GM12864 (cell line): ENCODE measurements at regions not wholly inside any gene's neighbourhood (a gene's known extent, or its start where the extent isn't known, plus 50 kb on each side); places are given as distances from the start of the nearest gene placed in this dataset.

Experiments used
- DNase-seq: peaks from one replicate; pipeline ENCODE4 v3.0.0-alpha.2; 2011; ENCODE audit warnings: low read depth
- H3K4me3 ChIP-seq: 2 replicates; pipeline ENCODE4 v1.5.1; 2011; ENCODE audit warnings: mild to moderate bottlenecking, low read depth, low read length, control low read depth
- CTCF ChIP-seq: IDR thresholded peaks from 2 replicates; pipeline ENCODE4 v1.5.1; 2011; ENCODE audit warnings: low read depth, mild to moderate bottlenecking, moderate library complexity, low read length, control low read depth, inconsistent platforms; ENCODE audit errors: missing control alignments

GRCh38 chr3:74370342-74370741 lies 244.1 kb downstream of the CNTN3 start:
- DNase-seq: no peak
- TF ChIP-seq CTCF: no peak
- H3K4me3 ChIP-seq: no peak overlapping the region

- TF ChIP-seq CTCF: no peak
- no peak for DNase-seq
- no peak overlapping the region for H3K4me3 ChIP-seq
These were observed 248.1 kb downstream of the CNTN3 start for GRCh38 chr3:74366331-74366730.

DNA sequence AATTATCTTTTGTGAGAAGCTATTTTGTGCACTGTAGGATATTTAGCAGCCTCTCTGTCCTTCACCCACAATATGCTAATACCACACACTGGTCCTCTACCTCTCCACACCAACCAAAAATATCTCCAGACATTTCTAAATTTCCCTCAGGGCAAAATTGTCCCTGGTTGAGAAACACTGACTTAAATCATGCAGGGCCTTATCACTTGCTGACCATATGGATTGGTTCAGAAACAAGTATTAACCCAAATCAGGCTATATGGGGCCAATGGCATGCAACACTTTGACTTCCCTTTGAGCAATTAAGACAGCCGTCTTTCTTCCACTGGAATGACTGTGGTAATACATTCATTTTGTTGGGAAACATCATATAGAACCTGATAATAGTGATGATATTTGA lies 251.1 kb downstream of the CNTN3 start:
- TF ChIP-seq CTCF: no peak
- DNase-seq: no peak
- H3K4me3 ChIP-seq: no peak overlapping the region

DNA sequence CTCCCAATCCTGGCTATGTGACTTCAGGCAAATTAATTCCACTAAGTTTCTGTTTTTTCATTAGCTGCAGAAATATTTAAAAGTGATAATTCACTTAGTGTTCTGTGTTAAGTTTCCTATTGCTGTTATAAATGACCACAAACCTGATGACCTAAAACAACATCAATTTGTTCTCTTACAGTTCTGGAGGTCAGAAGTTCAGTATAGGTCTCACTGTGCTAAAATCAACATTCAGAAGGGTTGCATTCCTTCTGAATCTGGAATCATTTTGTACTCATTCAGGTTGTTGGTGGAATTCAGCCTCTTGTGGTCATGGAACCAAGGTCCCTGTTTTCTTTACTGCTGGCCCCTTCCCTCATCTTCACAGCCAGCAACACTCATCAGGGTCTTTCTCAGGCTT lies 254.1 kb downstream of the CNTN3 start:
- TF ChIP-seq CTCF: no peak
- no peak overlapping the region for H3K4me3 ChIP-seq
- no peak for DNase-seq

- no peak for DNase-seq
- no peak for TF ChIP-seq CTCF
- no peak overlapping the region for H3K4me3 ChIP-seq
These were observed 256.6 kb downstream of the CNTN3 start for GRCh38 chr3:74357881-74358280.

DNA sequence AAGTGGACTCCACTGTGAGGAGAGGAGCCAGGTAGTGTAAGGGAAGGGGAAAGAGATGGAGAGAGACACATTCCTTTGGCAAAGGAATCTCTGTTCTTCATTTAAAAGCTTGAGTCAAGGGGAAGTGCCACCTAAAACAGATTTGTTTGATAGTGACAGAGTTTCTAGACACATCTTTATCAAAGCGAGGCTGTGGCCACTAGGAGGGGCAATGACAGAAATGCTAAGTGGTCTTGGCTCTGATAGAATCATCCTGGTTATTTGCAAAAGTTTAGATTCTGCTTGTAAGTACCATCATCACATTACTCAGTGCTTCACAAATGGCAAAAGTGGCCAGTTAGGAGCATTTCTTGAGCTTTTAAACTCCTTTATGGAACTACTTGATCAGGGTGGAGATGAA lies 261.4 kb downstream of the CNTN3 start:
- no peak overlapping the region for H3K4me3 ChIP-seq
- no peak for TF ChIP-seq CTCF
- DNase-seq: no peak

GRCh38 chr3:74352166-74352565 lies 262.3 kb downstream of the CNTN3 start:
- DNase-seq: no peak
- no peak for TF ChIP-seq CTCF
- H3K4me3 ChIP-seq: no peak overlapping the region
